SK-N-SH treated with all-trans-retinoic acid at 6 μM for 48 hours (cell line): ENCODE measurements at regions not wholly inside any gene's neighbourhood (a gene's known extent, or its start where the extent isn't known, plus 50 kb on each side); places are given as distances from the start of the nearest gene placed in this dataset.

Experiments
- ARNTL ChIP-seq: fragments of 450-650 bp; formaldehyde crosslinking; IDR thresholded peaks from 2 replicates; pipeline ENCODE4 v1.5.0; 2020; ENCODE audit warnings: low read depth, mild to moderate bottlenecking, moderate library complexity, borderline replicate concordance
- CSDC2 ChIP-seq: fragments of 250-450 bp; sonication (Bioruptor Pico); IDR thresholded peaks from 2 replicates; pipeline ENCODE4 v1.5.0; 2020; ENCODE audit warnings: mild to moderate bottlenecking, moderate library complexity
- ISL1 ChIP-seq: fragments of 250-450 bp; sonication (Bioruptor Pico); IDR thresholded peaks from 2 replicates; pipeline ENCODE4 v2.1.2; 2022; ENCODE audit warnings: mild to moderate bottlenecking, moderate library complexity
- OSR1 ChIP-seq: fragments of 250-450 bp; sonication (Bioruptor Pico); IDR thresholded peaks from 2 replicates; pipeline ENCODE4 v1.8.0; 2022; ENCODE audit warnings: moderate library complexity, mild to moderate bottlenecking, inconsistent platforms
- PPARA ChIP-seq: fragments of 250-450 bp; sonication (Bioruptor Pico); IDR thresholded peaks from 2 replicates; pipeline ENCODE4 v1.5.0; 2020; ENCODE audit warnings: mild to moderate bottlenecking, borderline replicate concordance
- RARB ChIP-seq: fragments of 250-450 bp; sonication (Bioruptor Pico); IDR thresholded peaks from 2 replicates; pipeline ENCODE4 v1.8.0; 2021; ENCODE audit warnings: mild to moderate bottlenecking, moderate library complexity
- TSHZ2 ChIP-seq: fragments of 250-450 bp; sonication (Bioruptor Pico); IDR thresholded peaks from 2 replicates; pipeline ENCODE4 v1.5.0; 2020; ENCODE audit warnings: mild to moderate bottlenecking, moderate library complexity
- ZC3H10 ChIP-seq: fragments of 250-450 bp; sonication (Bioruptor Pico); IDR thresholded peaks from 2 replicates; pipeline ENCODE4 v1.5.1; 2021; ENCODE audit warnings: mild to moderate bottlenecking, moderate library complexity
- ZFP3 ChIP-seq: fragments of 250-450 bp; sonication (Bioruptor Pico); IDR thresholded peaks from 2 replicates; pipeline ENCODE4 v1.5.0; 2020; ENCODE audit warnings: mild to moderate bottlenecking, moderate library complexity
- ZFP30 ChIP-seq: fragments of 450-650 bp; formaldehyde crosslinking; IDR thresholded peaks from 2 replicates; pipeline ENCODE4 v1.5.0; 2022; ENCODE audit warnings: mild to moderate bottlenecking, moderate library complexity
- ZNF8 ChIP-seq: fragments of 450-650 bp; formaldehyde crosslinking; IDR thresholded peaks from 2 replicates; pipeline ENCODE4 v1.5.0; 2020; ENCODE audit warnings: mild to moderate bottlenecking, moderate library complexity

GRCh38 chr12:25788707-25789442 lies 169.6 kb upstream of the RASSF8 start:
- no peak for TF ChIP-seq OSR1 (CRISPR knock-in tag)
- TF ChIP-seq ZFP30: no peak
- TF ChIP-seq TSHZ2 (CRISPR knock-in tag): no peak
- no peak for TF ChIP-seq ZC3H10
- TF ChIP-seq PPARA: no peak
- no peak for TF ChIP-seq ARNTL (CRISPR knock-in tag)
- TF ChIP-seq RARB: no peak
- no peak for TF ChIP-seq CSDC2 (CRISPR knock-in tag)
- TF ChIP-seq ZFP3 (CRISPR knock-in tag): no peak
- no peak for TF ChIP-seq ZNF8 (CRISPR knock-in tag)
- no peak for TF ChIP-seq ISL1 (CRISPR knock-in tag)
